ENCODE measurements at regions not wholly inside any gene's neighbourhood (a gene's known extent, or its start where the extent isn't known, plus 50 kb on each side); places are given as distances from the start of the nearest gene placed in this dataset.

GRCh38 chr5:158032246-158032645, 173.3 kb upstream of the CLINT1 start:
- TF ChIP-seq CTCF (IDR thresholded peaks at IDR 0.05), result no peak
- no peak for DNase-seq

GRCh38 chr5:158027806-158028775, 169.1 kb upstream of the CLINT1 start:
- Histone ChIP-seq H3K4me1 (peaks cover 0 to 26% (median 9%) of the 10 kb centered on the region in 4 donors), H3K36me3 (no peaks in the 10 kb centered on the region), H3K27ac (no peak overlapping the region), H3K9me3 (no peaks in the 10 kb centered on the region), H3K4me3 (no peak overlapping the region), H3K27me3 (no peaks in the 10 kb centered on the region)
- TF ChIP-seq CTCF (IDR thresholded peaks at IDR 0.05), result no peak
- intact Hi-C loops (cut with DNase I; ENCODE audit: low total_unique reads), result no loop called here
- no peak for DNase-seq

More at GRCh38 chr5:158032246-158032645, 173.3 kb upstream of the CLINT1 start:
- H3K36me3 ChIP-seq, result no peaks in the 10 kb centered on the region
- intact Hi-C loops (cut with DNase I; ENCODE audit: low total_unique reads), result no loop called here
- H3K27ac ChIP-seq, result no peak overlapping the region
- H3K4me1 ChIP-seq, result peaks cover 0 to 8% (median 0%) of the 10 kb centered on the region in 4 donors
- H3K27me3 ChIP-seq, result no peaks in the 10 kb centered on the region
- H3K9me3 ChIP-seq, result peaks cover 0 to 13% (median 7%) of the 10 kb centered on the region in 3 donors
- H3K4me3 ChIP-seq, result no peak overlapping the region

- Histone ChIP-seq H3K4me3 (no peak overlapping the region), H3K9me3 (no peaks in the 10 kb centered on the region), H3K36me3 (no peaks in the 10 kb centered on the region), H3K27ac (peak overlapping the region; percentile 10 to 41), H3K27me3 (no peaks in the 10 kb centered on the region), H3K4me1 (peaks cover 0 to 26% (median 9%) of the 10 kb centered on the region in 4 donors)
- intact Hi-C loops (cut with DNase I; ENCODE audit: low total_unique reads), result no loop called here
- peak in 1 of 2 donors; percentile 50 for DNase-seq
- no peak for TF ChIP-seq CTCF (IDR thresholded peaks at IDR 0.05)
Observed at GRCh38 chr5:158026304-158027031, 167.5 kb upstream of the CLINT1 start.

- DNase-seq, result no peak
- Histone ChIP-seq H3K27me3 (no peaks in the 10 kb centered on the region), H3K4me1 (peaks cover 0 to 21% (median 9%) of the 10 kb centered on the region in 4 donors), H3K4me3 (no peak overlapping the region), H3K9me3 (no peaks in the 10 kb centered on the region), H3K27ac (no peak overlapping the region), H3K36me3 (no peaks in the 10 kb centered on the region)
- TF ChIP-seq CTCF (IDR thresholded peaks at IDR 0.05), result no peak
- intact Hi-C loops (cut with DNase I; ENCODE audit: low total_unique reads), result no loop called here
Observed at GRCh38 chr5:158023266-158023665, 164.3 kb upstream of the CLINT1 start.

DNA sequence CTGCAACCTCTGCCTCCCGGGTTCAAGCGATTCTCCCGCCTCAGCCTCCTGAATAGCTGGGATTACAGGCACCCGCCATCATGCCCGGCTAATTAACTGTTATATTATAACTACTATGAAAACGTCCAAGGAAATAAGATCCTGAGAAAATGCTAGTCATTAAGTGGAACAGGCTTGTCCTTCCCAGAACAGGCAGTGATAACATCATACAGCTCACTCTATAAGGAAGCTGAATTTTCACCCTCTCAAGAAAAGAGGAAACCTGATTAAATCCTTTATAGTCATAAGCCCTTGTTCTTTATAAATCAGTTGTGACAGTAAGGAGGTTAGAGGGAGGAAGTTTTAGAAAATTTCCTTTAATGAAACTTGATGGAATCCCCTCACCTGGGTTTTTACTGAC, 163.9 kb upstream of the CLINT1 start:
- no peak for DNase-seq
- H3K27me3 ChIP-seq, result no peaks in the 10 kb centered on the region
- H3K4me3 ChIP-seq, result no peak overlapping the region
- intact Hi-C loops (cut with DNase I; ENCODE audit: low total_unique reads), result no loop called here
- peaks cover 0 to 18% (median 9%) of the 10 kb centered on the region in 4 donors for H3K4me1 ChIP-seq
- no peaks in the 10 kb centered on the region for H3K9me3 ChIP-seq
- H3K36me3 ChIP-seq, result no peaks in the 10 kb centered on the region
- no peak overlapping the region for H3K27ac ChIP-seq
- no peak for TF ChIP-seq CTCF (IDR thresholded peaks at IDR 0.05)

Data from tibial artery (tissue), 4 donors.